B cell (primary cell): ENCODE measurements at regions not wholly inside any gene's neighbourhood (a gene's known extent, or its start where the extent isn't known, plus 50 kb on each side); places are given as distances from the start of the nearest gene placed in this dataset.

ENCODE experiments used
- EZH2 ChIP-seq: IDR thresholded peaks from 2 replicates; pipeline ENCODE4 v1.6.1; 2012; ENCODE audit warnings: borderline replicate concordance, low read depth, mild to moderate bottlenecking, moderate library complexity, low read length; ENCODE audit not compliant: insufficient read depth, poor library complexity, severe bottlenecking
- TF ChIP-seq, protein P1 (sequence below): fragments of 200-600 bp; IDR thresholded peaks from one replicate; pipeline ENCODE4 v1.8.0; 2022; ENCODE audit warnings: antibody characterized with exemption, mild to moderate bottlenecking

DNA sequence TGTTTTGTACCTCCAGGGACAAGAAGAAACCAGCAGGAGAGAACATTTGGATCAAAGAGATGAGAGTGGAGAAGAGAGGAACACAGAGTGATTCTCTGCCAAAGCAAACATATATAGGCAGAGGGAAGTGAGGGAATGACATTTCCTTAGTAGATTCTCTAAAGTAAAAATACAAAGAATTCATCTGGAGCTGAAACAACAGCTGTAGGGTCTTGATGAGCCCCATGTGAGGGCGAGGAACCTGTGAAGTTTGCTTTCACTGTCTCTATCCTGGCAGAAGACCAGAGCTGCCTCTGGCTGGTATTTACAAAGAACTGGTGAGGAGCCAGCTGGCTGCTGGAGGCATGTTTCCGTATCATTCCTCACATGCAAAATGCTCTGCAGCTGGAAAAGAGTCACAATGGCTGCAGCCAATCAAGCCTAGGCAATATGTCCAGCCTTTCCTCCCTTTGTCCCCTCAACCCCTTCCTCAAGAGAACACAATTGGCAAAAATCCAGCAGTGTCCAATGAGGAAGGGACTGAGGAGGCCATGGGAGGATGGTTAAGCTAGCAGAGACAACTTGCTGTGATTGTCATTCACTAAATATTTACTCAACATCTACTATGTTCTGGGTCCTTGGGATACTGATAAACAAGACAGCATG lies 122.5 kb downstream of the PHLDA1 start:
- TF ChIP-seq, protein P1, sequence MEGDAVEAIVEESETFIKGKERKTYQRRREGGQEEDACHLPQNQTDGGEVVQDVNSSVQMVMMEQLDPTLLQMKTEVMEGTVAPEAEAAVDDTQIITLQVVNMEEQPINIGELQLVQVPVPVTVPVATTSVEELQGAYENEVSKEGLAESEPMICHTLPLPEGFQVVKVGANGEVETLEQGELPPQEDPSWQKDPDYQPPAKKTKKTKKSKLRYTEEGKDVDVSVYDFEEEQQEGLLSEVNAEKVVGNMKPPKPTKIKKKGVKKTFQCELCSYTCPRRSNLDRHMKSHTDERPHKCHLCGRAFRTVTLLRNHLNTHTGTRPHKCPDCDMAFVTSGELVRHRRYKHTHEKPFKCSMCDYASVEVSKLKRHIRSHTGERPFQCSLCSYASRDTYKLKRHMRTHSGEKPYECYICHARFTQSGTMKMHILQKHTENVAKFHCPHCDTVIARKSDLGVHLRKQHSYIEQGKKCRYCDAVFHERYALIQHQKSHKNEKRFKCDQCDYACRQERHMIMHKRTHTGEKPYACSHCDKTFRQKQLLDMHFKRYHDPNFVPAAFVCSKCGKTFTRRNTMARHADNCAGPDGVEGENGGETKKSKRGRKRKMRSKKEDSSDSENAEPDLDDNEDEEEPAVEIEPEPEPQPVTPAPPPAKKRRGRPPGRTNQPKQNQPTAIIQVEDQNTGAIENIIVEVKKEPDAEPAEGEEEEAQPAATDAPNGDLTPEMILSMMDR = no peak
- no peak for TF ChIP-seq EZH2
